Activated CD4-positive, alpha-beta T cell treated with anti-CD3 and anti-CD28 coated beads, Interleukin-2, amount 50 U/mL, for 4 hours (primary cell): ENCODE measurements at regions not wholly inside any gene's neighbourhood (a gene's known extent, or its start where the extent isn't known, plus 50 kb on each side); places are given as distances from the start of the nearest gene placed in this dataset.

ENCODE experiments used
- DNase-seq, 2 experiments: peaks; one replicate each; pipeline ENCODE4 v3.0.0-alpha.2; 2020

DNA sequence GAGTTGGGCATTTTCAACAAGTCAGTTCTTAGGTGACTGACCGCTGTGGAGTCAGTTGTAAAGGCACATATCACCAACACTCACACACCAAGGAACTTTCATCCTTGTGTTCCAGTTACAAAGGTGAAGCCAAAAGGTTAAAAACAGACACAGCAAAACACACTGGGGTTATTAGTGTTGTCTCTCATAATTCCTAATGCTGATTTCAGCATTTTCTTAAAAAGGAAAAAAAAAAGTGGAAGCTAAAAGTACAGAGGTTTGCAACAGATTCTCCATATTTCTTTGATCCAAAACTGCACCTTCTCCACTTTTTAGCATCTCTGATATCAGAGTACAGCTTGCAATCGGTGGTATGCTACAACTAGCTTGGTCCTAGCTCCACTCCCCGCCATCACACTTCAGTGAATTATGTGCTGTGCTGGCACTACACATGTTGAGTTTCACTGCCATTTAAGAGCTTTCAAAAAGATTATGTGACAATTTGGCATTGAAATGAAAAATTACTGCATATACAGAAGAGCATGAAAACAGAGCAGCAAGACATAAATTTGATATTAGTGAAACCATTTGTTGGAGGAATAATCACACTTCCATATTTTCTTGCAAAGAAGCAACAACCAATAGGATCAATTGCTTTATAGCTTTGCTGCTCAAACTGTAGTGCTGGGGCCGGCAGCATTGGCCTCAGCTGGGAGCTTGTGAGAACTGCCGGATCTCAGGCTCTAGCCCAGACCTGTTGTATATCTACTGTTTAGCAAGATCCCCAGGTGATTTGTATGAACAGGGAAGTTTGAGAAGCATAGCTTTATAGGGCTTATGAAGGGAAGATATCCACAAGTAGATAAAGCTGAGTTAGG is 62.3 kb upstream of the DAPL1 start:
- no peak for DNase-seq

DNA sequence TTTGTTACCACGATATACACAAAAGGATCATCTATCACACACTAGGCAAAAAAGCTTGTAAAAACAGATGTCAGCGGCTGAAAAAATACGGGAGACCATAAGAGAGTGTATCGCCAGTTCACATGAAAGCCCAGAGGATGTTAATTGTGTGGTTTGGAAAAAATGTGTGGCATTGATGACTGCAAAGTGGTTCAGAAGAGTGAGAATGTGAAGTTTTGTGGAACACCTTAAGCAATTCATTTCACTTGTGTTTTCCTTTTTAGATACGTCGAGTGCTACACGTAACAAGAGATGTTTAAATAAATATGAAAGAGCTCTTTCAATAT is 61.7 kb upstream of the DAPL1 start:
- DNase-seq, result no peak

DNA sequence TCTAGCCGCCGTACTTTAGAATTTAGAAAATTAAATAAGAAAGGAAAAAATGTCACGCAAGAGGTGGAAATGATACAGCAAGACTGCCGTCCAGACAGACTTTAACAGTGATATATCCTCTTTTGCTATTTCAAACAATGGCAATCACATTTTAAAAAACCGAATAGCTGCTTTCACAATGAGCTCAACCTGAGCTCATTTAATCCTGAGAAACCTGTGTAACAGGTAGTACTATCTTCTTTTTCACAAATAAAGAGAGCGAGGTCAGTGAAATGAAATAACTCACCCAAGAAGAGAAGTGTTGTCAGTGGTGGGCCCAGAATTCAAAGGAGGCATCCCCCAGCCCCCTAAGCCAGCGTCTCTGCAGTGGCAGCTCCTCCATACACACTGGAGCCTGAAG is 60.7 kb upstream of the DAPL1 start:
- DNase-seq, result no peak

DNA sequence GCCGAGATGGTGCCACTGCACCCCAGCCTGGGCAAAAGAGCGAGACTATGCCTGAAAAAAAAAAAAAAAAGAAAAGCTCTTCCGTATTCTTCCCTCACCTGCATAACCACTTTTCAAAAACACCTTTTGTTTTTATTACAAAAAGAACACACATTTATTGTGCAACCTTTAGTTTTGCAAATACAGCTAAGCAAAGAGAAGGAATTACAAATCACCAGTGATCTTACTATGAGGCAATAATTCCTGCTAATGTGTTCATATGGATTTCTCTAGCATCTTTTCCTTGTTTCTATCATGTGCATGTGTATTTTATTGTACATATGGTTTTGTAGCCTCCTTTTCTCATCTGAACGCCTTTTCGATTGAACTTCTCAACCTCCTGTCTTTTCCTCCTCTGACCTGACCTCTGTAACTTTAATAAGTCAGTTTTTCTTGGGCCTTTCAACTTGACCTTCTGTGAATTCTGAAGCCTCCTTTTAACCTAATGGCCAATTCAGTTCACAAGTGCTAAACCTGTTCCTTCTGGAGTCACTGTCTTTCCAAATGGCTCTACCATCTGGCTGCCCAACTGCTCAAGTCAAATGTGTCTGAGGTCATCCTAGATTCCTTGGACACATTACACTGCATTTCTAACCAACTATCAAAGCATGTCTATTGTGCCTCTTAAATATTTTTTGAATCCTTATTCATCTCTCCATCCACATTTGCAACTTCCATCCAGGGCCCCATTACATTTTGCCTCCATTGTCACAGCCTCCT is 59.1 kb upstream of the DAPL1 start:
- no peak for DNase-seq

DNA sequence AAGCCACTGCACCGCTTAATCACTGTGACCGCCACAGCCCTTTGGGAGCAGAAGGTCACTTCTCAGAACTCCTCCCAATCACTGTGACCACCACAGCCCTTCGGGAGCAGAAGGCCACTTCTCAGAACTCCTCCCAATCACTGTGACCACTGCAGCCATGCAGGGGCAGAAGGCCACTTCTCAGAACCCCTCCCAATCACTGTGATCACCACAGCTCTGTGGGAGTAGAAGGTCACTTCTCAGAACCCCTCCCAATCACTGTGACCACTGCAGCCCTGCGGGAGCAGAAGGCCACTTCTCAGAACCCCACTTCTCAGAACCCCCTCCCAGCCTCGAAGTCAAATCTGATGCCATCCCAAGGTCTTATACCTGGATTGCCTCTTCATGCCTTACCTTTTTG is 56.8 kb upstream of the DAPL1 start:
- DNase-seq, result no peak

DNA sequence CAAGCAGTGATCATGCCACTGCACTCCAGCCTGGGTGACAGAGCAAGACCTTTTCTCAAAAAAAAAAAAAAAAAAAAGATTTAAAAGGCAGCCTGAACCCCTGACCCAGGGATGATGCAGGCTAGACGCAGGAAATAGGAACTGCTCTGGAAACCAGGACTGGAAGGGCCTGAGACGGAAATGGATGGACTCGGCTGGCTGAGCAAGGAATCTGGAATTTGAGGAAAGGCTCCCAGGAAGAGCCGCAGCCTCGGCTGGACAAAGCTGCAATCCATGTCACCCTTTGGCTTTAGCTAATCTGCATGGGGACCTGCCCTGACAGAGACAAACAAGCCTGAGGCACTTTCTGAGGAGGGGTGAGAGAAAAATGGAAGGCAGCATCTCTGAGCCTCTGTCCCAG is 55.0 kb upstream of the DAPL1 start:
- no peak for DNase-seq

DNA sequence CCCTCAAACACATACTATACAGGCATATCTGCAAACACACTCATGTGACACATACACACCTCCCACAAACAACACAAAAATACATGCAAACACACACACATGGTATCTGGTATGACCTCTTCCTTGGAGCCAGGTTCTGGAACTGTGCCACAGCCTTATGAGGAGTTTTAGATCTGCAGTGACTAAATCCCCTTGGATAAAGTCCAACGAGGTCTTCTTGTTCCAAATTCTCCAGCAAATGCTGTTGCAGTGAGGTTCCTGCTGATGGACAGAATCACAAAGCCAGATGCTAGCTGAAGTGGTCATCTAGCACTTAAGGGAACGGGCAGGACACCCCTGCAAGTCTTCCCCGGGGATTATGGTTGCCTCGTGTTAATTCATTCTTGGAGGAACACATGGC is 54.5 kb upstream of the DAPL1 start:
- DNase-seq, result no peak

DNA sequence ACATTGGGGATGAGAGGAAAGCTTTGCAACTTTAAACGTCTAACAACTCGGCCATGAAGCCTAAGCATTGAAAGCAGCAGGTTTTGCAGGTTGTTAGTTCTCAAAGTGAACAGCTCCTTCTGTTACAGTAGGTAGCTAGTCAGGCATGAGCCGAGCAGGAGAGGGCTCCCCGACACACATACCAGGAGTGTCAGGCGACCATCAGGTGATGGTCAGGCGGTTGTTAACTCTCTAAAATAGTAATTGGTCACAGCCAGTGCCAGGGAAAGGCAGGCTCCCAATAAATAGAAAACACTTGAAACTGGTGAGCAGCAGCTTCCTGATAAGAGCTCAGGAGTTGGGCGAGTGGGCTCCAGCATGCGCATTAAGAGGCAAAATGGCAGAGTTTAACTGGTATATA is 53.5 kb upstream of the DAPL1 start:
- DNase-seq, result no peak

DNA sequence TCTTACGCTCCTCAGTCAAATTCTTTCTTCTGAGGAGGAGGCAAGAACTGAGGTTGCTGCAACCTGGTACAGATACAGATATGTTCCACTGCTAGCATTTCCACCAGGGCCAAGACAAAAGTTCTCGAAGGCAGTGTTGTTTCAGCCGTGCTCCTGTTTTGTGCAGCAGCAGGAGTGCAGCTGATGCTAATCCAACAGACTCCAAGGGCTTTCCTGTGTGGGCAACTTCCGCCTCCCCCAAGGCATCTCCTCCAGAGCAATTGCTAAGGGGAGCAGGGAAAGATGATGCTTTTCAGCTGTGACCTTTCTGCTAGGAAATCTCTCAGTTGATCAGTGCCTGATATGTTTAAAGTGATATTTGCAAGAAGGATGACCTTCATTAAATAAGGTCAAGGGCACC is 52.6 kb upstream of the DAPL1 start:
- DNase-seq, result no peak

DNA sequence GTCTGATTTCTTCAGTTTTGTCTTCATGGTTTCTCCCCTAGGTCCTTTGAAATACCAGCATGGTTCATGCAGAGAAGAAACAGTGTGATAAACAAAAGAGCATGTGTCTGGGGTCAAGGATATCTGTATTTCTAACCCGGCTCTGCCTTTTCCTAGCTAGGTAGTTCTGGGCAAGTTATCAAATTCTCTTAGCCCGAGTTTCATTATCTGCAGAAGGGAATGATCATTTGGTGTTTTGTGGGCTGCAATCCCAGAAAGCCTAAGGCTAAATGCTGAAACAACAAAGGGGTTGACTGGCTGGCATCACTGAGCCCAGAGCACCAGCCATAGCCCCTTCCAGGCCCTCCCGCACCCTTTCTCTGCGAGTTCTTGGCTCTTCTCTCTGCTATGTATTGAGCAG is 51.7 kb upstream of the DAPL1 start:
- no peak for DNase-seq

DNA sequence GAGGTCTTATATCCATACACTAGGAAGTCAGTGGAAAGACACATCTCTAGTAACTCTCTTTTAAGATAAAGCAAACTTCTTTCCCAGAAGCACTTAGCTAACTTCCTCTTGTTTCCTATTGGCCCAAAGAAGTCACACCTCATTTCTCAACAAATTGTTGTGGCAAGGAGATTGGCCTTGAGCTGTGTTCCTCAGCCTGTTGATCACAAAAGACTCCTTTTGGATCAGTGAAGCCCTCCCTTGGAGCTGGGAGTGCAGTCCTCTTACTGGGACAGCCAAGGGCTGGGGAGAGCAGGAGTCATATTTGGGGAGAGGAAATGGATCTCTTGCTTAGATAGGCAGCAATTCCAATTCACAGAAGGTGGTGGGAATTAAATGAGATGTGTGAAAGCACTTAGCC is 51.2 kb upstream of the DAPL1 start:
- DNase-seq, result no peak

DNA sequence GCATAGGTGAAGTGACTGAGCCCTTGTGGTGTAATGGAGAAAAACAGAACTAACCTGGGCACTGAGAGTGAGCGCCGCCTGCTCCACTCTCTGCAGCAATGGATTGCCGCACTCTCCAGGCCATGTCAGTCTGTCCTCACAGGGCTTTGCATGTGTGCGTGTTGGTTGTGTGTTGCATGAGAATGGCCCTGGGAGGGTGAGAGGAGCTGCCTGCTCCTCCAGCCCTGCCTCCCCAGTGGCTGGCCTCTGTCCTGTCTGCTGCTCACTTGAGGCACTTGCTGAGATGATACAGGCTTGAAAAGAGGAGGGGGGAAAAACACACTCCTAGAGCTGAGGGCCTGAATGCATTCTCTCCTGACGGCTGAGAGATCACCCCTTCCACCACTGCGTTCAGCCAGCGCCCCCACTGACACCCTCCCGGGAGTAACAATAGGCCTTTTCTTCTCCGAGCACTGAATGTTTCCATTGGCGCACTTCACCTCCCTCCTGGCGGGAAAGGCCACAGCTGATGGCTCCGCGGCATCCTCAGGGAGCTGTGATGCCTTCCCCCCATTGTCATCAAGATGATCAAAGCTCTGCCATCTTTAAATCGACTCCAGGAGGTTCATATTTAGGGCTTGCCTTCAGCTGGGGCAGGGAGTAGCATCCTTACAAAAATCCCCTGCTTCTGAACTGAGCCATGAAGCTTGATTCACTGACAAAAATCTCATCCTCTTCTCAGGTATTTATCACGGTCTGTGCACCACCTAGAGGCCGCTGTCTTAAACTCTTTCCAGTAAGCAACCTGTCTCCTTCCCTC is 49.9 kb upstream of the DAPL1 start:
- peak; percentile 8 to 20 for DNase-seq
